ENCODE measurements at regions not wholly inside any gene's neighbourhood (a gene's known extent, or its start where the extent isn't known, plus 50 kb on each side); places are given as distances from the start of the nearest gene placed in this dataset.

DNA sequence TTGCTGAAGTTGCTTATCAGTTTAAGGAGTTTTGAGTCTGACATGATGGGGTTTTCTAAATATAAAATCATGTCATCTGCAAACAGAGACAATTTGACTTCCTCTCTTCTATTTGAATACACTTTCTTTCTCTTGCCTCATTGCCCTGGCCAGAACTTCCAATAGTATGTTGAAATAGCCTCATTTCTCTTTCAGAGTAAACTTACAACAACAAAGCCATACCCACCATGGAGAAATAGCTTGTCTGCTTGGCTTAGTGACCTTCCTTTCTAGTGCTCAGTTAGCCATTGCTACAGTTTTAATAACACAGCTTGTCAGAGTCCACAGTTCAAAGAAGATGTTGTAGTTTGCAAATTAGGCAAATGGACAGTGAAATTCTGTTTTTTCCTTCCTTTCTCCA, 228.0 kb downstream of the ETAA1 start:
- no peak overlapping the region for H3K4me3 ChIP-seq (replicated peaks in 1 of 3)
- TF ChIP-seq, protein P1, sequence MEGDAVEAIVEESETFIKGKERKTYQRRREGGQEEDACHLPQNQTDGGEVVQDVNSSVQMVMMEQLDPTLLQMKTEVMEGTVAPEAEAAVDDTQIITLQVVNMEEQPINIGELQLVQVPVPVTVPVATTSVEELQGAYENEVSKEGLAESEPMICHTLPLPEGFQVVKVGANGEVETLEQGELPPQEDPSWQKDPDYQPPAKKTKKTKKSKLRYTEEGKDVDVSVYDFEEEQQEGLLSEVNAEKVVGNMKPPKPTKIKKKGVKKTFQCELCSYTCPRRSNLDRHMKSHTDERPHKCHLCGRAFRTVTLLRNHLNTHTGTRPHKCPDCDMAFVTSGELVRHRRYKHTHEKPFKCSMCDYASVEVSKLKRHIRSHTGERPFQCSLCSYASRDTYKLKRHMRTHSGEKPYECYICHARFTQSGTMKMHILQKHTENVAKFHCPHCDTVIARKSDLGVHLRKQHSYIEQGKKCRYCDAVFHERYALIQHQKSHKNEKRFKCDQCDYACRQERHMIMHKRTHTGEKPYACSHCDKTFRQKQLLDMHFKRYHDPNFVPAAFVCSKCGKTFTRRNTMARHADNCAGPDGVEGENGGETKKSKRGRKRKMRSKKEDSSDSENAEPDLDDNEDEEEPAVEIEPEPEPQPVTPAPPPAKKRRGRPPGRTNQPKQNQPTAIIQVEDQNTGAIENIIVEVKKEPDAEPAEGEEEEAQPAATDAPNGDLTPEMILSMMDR (IDR thresholded peaks at IDR 0.05) = no peak
- no peak for TF ChIP-seq POLR2A (IDR thresholded peaks at IDR 0.05)
- intact Hi-C loops (cut with DNase I) = no loop called here
- H3K36me3 ChIP-seq = no peaks in the 10 kb centered on the region
- DNase-seq = no peak
- H3K27me3 ChIP-seq = no peaks in the 10 kb centered on the region
- H3K9me3 ChIP-seq = no peaks in the 10 kb centered on the region
- H3K27ac ChIP-seq = no peak overlapping the region
- H3K4me1 ChIP-seq = no peaks in the 10 kb centered on the region

DNA sequence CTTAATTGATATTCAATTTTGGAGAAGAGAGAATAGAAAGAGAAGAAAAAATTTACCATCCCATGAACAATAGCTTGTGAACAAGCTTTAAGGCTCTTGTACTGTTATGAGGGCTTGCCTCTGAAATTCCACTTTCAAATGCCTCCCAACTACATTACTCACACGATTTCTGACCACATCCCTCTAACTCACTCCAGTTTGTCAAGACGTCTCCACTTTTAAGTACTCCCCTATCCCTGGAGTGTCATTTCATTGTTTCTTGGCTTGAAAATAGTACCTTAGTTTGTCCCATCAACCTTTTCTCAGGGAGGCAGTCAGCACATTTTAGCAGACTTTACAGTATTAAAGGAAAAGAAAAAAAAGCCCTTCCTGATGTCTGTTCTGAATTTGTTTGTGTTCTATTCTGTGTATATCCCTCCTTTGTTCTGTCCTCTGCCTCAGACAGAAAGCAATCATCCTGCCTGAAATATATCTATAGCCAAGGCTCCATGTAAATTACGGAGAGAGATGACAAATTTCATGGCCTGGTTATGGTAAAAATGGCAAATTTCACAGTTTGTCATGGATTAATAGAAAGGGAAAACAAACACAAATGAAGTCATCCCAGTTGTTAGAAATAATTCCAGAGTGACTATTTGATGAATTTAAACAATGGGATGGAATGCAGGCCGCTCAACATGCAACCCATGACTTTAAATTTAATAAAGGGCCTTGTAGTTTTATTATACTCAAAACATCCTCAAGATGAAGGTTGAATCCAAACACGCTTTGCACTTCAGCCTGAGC, 228.8 kb downstream of the ETAA1 start:
- H3K27ac ChIP-seq = no peak overlapping the region

DNA sequence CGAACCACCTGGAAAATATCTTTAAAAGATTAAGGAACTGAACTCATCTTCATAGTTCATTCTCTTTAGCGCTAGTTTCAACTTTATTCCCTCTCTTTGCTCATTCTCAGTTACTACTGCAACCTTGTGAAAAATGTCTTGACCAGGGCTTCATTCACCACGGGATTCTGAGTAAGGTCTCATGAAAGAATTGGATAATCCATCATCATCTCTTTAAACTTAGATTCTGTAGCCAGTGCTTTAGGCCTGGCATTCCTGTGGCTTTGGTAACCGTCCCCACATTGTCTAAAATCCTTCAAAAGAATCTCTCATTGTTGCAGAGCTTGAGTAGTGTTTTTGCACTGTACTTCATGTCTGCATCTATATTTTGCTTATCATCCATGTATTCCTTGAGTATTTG, 229.5 kb downstream of the ETAA1 start:
- intact Hi-C loops (cut with DNase I) = no loop called here
- WGBS, 2 donors = 83 to 85% methylated on average over 4 of the region's 4 CpGs
- no peaks in the 10 kb centered on the region for H3K4me1 ChIP-seq
- DNase-seq = no peak
- TF ChIP-seq, protein P1 (IDR thresholded peaks at IDR 0.05) = no peak
- no peak for TF ChIP-seq POLR2A (IDR thresholded peaks at IDR 0.05)
- no peaks in the 10 kb centered on the region for H3K27me3 ChIP-seq
- H3K36me3 ChIP-seq = no peaks in the 10 kb centered on the region
- no peak overlapping the region for H3K4me3 ChIP-seq (replicated peaks in 1 of 3)
- no peaks in the 10 kb centered on the region for H3K9me3 ChIP-seq
- H3K27ac ChIP-seq = no peak overlapping the region

More for the DNA sequence above, 228.8 kb downstream of the ETAA1 start:
- no peak for DNase-seq
- Histone ChIP-seq H3K4me1 (no peaks in the 10 kb centered on the region), H3K9me3 (no peaks in the 10 kb centered on the region), H3K27me3 (no peaks in the 10 kb centered on the region), H3K4me3 (replicated peaks in 1 of 3) (no peak overlapping the region), H3K36me3 (no peaks in the 10 kb centered on the region)
- 64 to 67% methylated on average over 5 of the region's 5 CpGs for WGBS, 2 donors
- no peak for TF ChIP-seq POLR2A (IDR thresholded peaks at IDR 0.05)
- intact Hi-C loops (cut with DNase I) = no loop called here

DNA sequence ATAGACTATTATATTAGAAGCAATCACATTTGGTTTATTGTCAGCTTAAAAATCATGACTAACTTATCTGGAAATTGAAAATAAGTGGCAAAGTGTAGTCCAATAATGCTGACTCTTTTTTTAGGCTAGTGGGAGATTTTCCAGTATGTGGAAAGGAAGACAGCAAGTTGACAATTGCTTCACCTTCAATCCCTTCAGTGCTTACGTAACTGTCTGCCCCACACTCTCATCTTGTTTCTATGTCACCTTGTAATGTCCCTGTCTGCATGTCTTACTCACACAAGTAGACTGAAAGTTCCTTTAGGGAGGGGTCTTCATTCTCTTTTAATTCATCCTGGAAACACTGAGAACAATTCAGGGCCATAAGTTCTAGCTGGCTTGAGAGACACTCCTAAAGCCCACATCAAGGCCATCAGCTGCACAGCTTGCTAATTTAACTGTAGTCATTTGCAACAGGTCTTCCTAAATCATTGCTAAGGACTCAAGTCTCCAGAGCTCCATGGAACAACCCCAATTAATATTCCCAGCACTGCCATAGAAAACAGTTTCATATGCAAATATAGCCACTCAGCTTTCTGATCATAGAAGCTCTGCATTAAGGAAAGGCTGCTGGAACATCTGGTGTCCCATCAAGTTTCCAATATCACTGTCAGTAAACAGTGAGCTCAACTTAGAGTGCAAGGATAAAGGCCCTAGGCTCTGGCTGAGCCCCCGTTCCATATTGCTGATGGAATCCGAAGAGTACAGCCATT, 230.5 kb downstream of the ETAA1 start:
- Histone ChIP-seq H3K4me3 (replicated peaks in 1 of 3) (no peak overlapping the region), H3K9me3 (no peaks in the 10 kb centered on the region), H3K4me1 (no peaks in the 10 kb centered on the region), H3K27ac (no peak overlapping the region), H3K36me3 (no peaks in the 10 kb centered on the region), H3K27me3 (no peaks in the 10 kb centered on the region)
- 95 to 96% methylated on average over 3 of the region's 3 CpGs for WGBS, 2 donors
- intact Hi-C loops (cut with DNase I) = no loop called here
- TF ChIP-seq POLR2A (IDR thresholded peaks at IDR 0.05) = no peak
- TF ChIP-seq, protein P1 (IDR thresholded peaks at IDR 0.05) = no peak
- DNase-seq = no peak

DNA sequence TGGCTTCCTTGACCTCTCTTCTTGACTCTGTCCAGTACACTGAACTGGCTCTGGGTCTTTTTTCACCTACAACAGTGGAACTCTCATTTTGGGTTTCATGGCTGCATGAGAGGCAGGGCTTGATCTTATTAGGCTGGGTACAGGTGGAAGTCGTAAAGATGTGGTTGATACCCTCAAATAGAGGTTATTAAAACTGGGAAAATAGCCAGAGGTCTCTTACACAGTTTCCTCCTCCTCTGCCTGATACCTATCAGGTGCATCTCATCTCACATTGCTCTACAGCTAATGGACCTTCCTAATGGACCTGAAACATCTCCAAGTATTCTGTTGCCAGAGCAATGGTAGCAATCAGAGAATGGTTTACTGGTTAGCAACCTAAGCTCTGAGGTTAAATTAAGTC, 231.8 kb downstream of the ETAA1 start:
- intact Hi-C loops (cut with DNase I) = no loop called here
- Histone ChIP-seq H3K27ac (no peak overlapping the region), H3K4me3 (replicated peaks in 1 of 3) (no peak overlapping the region), H3K4me1 (no peaks in the 10 kb centered on the region), H3K36me3 (no peaks in the 10 kb centered on the region), H3K9me3 (no peaks in the 10 kb centered on the region), H3K27me3 (no peaks in the 10 kb centered on the region)
- DNase-seq = no peak
- TF ChIP-seq POLR2A (IDR thresholded peaks at IDR 0.05) = no peak
- TF ChIP-seq, protein P1 (IDR thresholded peaks at IDR 0.05) = no peak
- WGBS, 2 donors = 76 to 87% methylated on average over 1 of the region's 1 CpG
